22Rv1 (cell line): ENCODE measurements at regions not wholly inside any gene's neighbourhood (a gene's known extent, or its start where the extent isn't known, plus 50 kb on each side); places are given as distances from the start of the nearest gene placed in this dataset.

Source experiments
- CTCF ChIP-seq: fragments of 450-650 bp; IDR thresholded peaks from 2 replicates; pipeline ENCODE4 v1.5.1; 2017; ENCODE audit warnings: mild to moderate bottlenecking
- ZFX ChIP-seq: fragments of 450-650 bp; IDR thresholded peaks from 2 replicates; pipeline ENCODE4 v1.6.1; 2017; ENCODE audit warnings: antibody characterized with exemption, borderline replicate concordance

- no peak for TF ChIP-seq CTCF
- TF ChIP-seq ZFX = no peak
Measured at GRCh38 chr4:10947898-10948297, 263.3 kb upstream of the CLNK start.
